Keratinocyte (primary cell): ENCODE measurements at regions not wholly inside any gene's neighbourhood (a gene's known extent, or its start where the extent isn't known, plus 50 kb on each side); places are given as distances from the start of the nearest gene placed in this dataset.

Source experiments
- DNase-seq: peaks from one replicate; pipeline ENCODE4 v3.0.0-alpha.2; 2011; ENCODE audit warnings: low read depth, missing footprints, low spot score
- FAIRE-seq: peaks from 2 replicates; lab custom pipeline; 2011; peaks lifted over from hg19 to GRCh38; lab: Jason Lieb, UNC
- H2AFZ ChIP-seq: 2 replicates; pipeline ENCODE4 v1.6.0; 2012; ENCODE audit warnings: low read length, control low read depth, inconsistent platforms; ENCODE audit not compliant: control insufficient read depth
- H3K27ac ChIP-seq: 2 replicates; pipeline ENCODE4 v1.5.1; 2011; ENCODE audit warnings: low read length; ENCODE audit not compliant: control insufficient read depth, insufficient read depth
- H3K27me3 ChIP-seq: 3 replicates; pipeline ENCODE4 v1.6.0; 2011; ENCODE audit warnings: low read length; ENCODE audit not compliant: control insufficient read depth, insufficient read depth; ENCODE audit errors: extremely low read depth
- H3K36me3 ChIP-seq, 2 experiments: 2 replicates in 1 of 2; 3 replicates in 1 of 2; pipeline ENCODE4 v1.5.1; 2011; ENCODE audit warnings: low read length in 2 of 2, mild to moderate bottlenecking in 1 of 2; ENCODE audit not compliant: control insufficient read depth in 2 of 2, insufficient read depth in 2 of 2; ENCODE audit errors: extremely low read depth in 1 of 2
- H3K4me1 ChIP-seq: 3 replicates; pipeline ENCODE4 v1.5.1; 2011; ENCODE audit warnings: low read length; ENCODE audit not compliant: control insufficient read depth, insufficient read depth; ENCODE audit errors: extremely low read depth
- H3K4me2 ChIP-seq: 3 replicates; pipeline ENCODE4 v1.6.0; 2011; ENCODE audit warnings: low read depth, low read length; ENCODE audit not compliant: control insufficient read depth, insufficient read depth; ENCODE audit errors: extremely low read depth
- H3K4me3 ChIP-seq, 3 experiments: fragments of 200-600 bp in 1 of 3; sonication (generic) in 1 of 3; 2 replicates in 2 of 3; 3 replicates in 1 of 3; pipeline ENCODE4 v1.5.1; 2011 to 2016; ENCODE audit warnings: low read length in 3 of 3, mild to moderate bottlenecking in 3 of 3, control low read depth in 2 of 3, inconsistent platforms in 1 of 3, low read depth in 1 of 3, mixed read lengths in 1 of 3, mixed run types in 1 of 3, moderate library complexity in 1 of 3; ENCODE audit not compliant: control insufficient read depth in 2 of 3, insufficient read depth in 2 of 3; ENCODE audit errors: extremely low read depth in 1 of 3
- H3K79me2 ChIP-seq: 2 replicates; pipeline ENCODE4 v1.6.0; 2012; ENCODE audit warnings: low read length; ENCODE audit not compliant: control insufficient read depth, insufficient read depth
- H3K9ac ChIP-seq: 3 replicates; pipeline ENCODE4 v1.6.0; 2011; ENCODE audit warnings: low read length; ENCODE audit not compliant: control insufficient read depth, insufficient read depth; ENCODE audit errors: extremely low read depth
- H3K9me1 ChIP-seq: 3 replicates; pipeline ENCODE4 v1.6.0; 2011; ENCODE audit warnings: low read length; ENCODE audit not compliant: control insufficient read depth, insufficient read depth; ENCODE audit errors: extremely low read depth
- H3K9me3 ChIP-seq: 2 replicates; pipeline ENCODE4 v1.5.1; 2012; ENCODE audit warnings: low read depth, low read length; ENCODE audit not compliant: control insufficient read depth
- H4K20me1 ChIP-seq: 3 replicates; pipeline ENCODE4 v1.6.0; 2011; ENCODE audit warnings: low read length; ENCODE audit not compliant: control insufficient read depth, insufficient read depth; ENCODE audit errors: extremely low read depth
- CTCF ChIP-seq, 3 experiments: IDR thresholded peaks in 1 of 3; conservative IDR thresholded peaks in 1 of 3; optimal IDR thresholded peaks in 1 of 3; 2 replicates in 2 of 3; 3 replicates in 1 of 3; pipeline versions ENCODE3 to v1.5.1; 2011; ENCODE audit warnings: low read length in 3 of 3, mild to moderate bottlenecking in 3 of 3, moderate library complexity in 2 of 3, control low read depth in 1 of 3, inconsistent platforms in 1 of 3; ENCODE audit not compliant: insufficient read depth in 2 of 3; ENCODE audit errors: extremely low read depth in 1 of 3
- EZH2 ChIP-seq: IDR thresholded peaks from one replicate; pipeline ENCODE4 v1.6.1; 2012; ENCODE audit warnings: inconsistent platforms, mild to moderate bottlenecking, low read length, moderate library complexity
- dilution Hi-C: fragments of 300-500 bp; cut with MboI; formaldehyde crosslinking; loops from one replicate; pipeline ENCODE4 v1.7.0; 2020; ENCODE audit warnings: low sequenced_read_pairs; ENCODE audit not compliant: extremely low pct_ligation_motif_present

DNA sequence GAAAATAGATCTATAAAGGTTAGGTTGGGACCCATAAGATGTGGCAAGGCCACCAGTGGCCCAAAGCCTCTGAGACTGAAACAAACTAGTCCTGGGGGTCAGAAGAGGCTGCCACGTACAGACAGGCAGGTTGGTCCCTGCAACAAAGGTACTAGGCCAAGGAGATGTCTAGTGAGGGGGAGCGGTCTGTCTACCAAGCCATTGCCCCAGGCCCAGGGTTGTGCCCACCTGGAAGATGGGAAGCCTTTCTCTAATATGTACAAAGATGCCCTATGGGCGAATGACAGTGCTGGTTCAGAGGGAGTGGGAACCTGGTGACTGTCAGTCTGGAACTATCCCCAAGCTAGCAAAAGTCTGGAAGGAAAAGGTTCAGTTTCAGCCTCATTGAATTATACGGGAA is 233.2 kb downstream of the RBM19 start:
- Histone ChIP-seq H3K4me1 (no peaks in the 10 kb centered on the region), H3K4me3 (no peak overlapping the region), H2AFZ (no peak overlapping the region), H3K36me3 (no peaks in the 10 kb centered on the region), H3K27me3 (no peaks in the 10 kb centered on the region), H3K27ac (no peak overlapping the region), H3K9me1 (no peaks in the 10 kb centered on the region), H3K9me3 (no peaks in the 10 kb centered on the region), H3K4me2 (no peak overlapping the region), H3K79me2 (no peaks in the 10 kb centered on the region), H3K9ac (no peak overlapping the region), H4K20me1 (no peaks in the 10 kb centered on the region)
- no peak for FAIRE-seq
- TF ChIP-seq EZH2 (no peak), CTCF (optimal IDR thresholded peaks at IDR 0.05 in 1 of 3, IDR thresholded peaks at IDR 0.05 in 1 of 3, conservative IDR thresholded peaks at IDR 0.05 in 1 of 3; ENCODE audit: extremely low read depth in 1 of 3, insufficient read depth in 2 of 3, low read length in 3 of 3) (no peak)
- no peak for DNase-seq
- dilution Hi-C loops, result no loop called here

DNA sequence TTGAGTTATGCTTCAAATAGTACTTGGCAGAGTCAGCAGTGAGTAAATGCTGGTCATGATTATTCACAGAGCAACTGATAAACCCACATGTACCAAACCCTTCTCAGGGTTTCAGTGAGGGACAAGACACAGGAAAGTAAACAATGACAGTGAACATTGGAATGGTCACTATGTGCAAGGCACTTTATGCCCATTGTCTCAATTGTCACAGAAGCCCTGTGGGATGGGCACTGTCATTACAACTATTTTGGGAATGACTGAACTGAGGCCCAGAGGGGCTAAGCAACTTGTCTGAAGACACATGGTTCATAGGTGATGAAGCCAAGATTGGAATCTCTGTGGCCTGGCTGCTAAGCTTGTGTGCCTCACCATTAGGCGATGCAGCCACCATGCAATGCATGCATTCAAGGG is 238.5 kb downstream of the RBM19 start:
- Histone ChIP-seq H3K79me2 (no peaks in the 10 kb centered on the region), H2AFZ (no peak overlapping the region), H3K4me2 (no peak overlapping the region), H3K9me3 (no peaks in the 10 kb centered on the region), H3K4me1 (no peaks in the 10 kb centered on the region), H3K4me3 (no peak overlapping the region), H4K20me1 (no peaks in the 10 kb centered on the region), H3K27ac (no peak overlapping the region), H3K36me3 (no peaks in the 10 kb centered on the region), H3K9me1 (no peaks in the 10 kb centered on the region), H3K9ac (no peak overlapping the region), H3K27me3 (no peaks in the 10 kb centered on the region)
- DNase-seq, result no peak
- dilution Hi-C loops, result no loop called here
- FAIRE-seq, result no peak
- TF ChIP-seq CTCF (optimal IDR thresholded peaks at IDR 0.05 in 1 of 3, IDR thresholded peaks at IDR 0.05 in 1 of 3, conservative IDR thresholded peaks at IDR 0.05 in 1 of 3; ENCODE audit: extremely low read depth in 1 of 3, insufficient read depth in 2 of 3, low read length in 3 of 3) (no peak), EZH2 (no peak)
